Ecto neural progenitor cell (in vitro differentiated cells): ENCODE measurements at regions not wholly inside any gene's neighbourhood (a gene's known extent, or its start where the extent isn't known, plus 50 kb on each side); places are given as distances from the start of the nearest gene placed in this dataset.

Experiments
- DNase-seq: peaks from one replicate; pipeline ENCODE4 v3.0.0-alpha.2; 2018; ENCODE audit warnings: low spot score

DNA sequence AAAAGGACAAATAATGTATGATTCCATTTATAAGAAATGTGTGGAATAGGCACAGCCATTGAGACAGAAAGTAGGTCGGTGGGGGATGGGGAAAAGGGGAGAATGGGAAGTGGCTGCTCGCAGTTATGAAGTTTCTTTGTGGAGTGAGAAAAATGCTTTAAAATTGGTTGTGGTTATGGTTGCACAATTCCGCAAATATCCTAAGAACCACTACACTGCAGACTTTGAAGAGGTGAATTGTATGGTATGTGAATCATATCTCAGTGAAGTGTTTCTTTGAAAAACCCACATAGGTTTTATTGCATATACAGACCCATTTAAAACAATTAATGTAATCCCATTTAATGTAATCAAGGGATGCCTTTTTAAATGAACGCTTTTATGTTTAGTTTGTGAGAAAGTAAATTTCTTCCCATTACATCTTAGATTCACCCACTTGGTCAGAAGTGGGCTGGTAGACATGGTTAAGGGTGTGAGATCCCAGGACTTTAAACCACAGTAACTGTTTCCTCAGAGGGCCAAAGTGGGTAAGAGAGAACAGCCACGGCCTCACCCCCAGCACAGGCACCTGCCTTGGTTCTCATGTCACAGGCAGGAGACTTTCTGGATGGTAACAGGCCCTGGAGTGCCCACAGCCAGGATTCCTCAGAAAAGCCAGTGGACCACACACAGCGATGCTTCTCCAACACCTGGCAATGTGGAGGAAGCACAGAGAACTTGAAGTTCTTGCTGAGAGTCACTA, 119.3 kb upstream of the GJB6 start:
- no peak for DNase-seq

DNA sequence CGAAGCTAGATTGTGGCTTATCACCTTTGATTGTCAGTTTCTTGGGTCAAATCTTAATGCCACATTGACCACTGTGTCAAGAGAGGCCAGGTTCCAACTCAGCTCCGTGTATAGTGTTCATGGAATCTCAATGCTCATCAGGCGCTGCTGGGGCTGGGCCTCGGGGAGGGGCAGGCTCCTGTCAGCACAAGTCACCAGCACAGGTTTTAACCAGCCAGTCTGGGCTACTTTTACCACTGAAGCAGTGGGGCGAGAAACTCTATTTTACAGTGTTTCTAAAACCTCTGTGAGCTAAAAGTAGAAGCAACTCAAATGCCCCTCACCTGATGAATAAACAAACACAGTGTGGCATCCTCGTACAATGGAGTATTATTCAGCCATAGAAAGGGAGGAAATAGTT, 118.7 kb upstream of the GJB6 start:
- DNase-seq = no peak

- DNase-seq = no peak
Measured at GRCh38 chr13:20350382-20350763, 118.3 kb upstream of the GJB6 start.

DNA sequence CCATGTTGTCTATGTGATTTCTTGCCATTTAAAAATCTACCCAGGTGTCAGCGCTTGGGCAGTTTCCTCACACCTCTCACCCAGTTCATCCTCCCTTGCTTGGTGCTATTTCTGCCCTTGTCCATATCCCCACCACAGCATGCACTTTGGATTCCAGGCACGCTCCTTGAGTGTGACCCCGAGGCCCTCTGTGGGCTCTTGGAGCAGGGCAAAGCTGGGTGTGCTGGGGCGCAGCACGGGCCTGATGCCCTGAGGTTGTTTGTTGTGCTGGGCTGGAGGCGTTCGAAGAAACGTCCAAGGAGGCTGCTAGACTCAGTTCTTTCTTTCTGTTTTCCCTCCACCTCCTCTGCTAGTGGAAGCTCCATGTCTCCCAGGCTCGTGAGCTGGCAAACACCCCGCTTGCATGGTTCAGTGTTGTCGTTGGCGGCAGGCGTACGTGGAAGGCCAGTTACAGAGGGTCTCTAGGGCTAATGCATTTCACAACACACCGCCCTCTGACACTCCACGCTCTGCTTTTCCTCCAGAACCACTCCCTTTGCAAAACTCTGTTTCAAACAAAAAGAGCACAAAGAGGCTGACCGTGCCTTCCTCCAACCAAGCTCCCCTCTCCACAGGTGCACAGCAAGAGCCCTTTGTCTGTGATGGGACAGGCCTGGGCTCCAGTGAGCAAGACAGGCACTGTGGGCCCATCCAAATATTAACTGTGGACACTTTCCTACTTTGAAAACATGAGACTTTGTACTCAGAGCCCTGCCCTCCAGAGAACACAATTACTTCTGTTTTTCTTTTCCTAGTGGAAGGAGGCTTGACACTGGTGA, 117.7 kb upstream of the GJB6 start:
- no peak for DNase-seq

DNA sequence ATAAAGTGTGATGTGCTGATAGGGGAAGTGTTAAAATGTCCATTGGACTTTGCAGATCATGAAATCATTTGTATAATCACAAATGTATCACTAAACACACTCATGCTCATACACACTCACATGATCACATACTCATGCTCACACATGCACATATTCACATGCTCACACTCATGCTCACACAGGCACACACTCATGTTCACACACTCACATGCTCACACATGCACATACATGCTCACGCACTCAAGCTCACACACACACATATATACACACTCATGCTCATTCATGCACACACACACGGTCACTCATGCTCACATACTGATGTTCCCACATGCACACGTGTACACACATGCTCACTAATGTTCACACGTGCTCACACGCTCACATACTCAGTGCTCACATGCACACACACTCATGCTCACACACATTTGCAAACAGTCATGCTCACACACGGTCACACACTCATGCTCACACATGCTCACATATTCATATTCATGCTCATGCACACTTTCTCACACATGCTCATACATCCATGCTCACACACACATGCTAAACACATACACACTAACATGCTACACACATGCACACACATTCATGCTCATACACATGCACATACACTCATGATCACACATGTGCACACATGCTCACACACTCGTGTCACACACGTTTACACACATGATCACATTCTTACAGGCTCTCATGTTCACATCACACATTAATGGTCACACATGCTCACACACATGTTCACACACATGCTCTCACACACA, 116.7 kb upstream of the GJB6 start:
- DNase-seq = no peak

DNA sequence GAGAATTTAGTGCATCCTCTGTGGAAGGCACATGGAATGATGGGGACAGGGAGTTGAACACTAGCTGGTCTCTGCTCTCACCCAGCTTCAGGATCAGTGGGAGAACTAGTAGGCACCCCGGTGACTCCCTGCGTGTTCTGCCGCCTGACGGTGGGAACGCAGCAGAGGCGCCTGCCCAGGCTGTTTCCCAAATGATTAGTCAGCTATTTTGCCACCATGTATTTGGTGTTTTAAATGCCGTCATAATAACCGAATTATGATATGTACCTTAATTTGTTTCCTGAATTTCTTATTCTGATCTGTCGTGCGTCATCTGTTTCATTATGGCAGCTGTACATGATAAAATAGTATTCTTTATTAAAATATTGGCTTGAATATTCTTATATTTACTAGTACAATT, 115.9 kb upstream of the GJB6 start:
- no peak for DNase-seq

- DNase-seq = no peak
Measured at GRCh38 chr13:20344836-20345490, 112.8 kb upstream of the GJB6 start.

DNA sequence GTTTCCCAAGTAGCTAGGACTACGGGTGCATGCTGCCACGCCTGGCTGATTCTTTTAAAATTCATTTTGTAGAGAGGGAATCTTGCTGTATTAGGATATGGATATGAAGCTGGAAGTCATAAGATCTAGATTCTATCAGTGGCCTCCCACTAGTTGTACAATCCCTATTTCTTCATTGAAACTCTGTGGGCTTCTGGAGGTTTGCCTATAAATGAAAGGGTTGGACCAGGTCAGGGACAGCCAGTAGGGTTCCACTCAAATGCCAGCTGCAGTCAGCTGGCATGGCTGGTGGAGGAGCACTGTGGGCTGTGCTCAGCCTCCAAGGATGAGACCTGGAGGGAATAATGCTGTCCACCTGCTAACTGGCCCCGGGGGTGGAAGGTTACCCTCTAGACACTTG, 110.2 kb upstream of the GJB6 start:
- DNase-seq = no peak

- no peak for DNase-seq
Measured at GRCh38 chr13:20340759-20341171, 108.6 kb upstream of the GJB6 start.

- DNase-seq = no peak
Measured at GRCh38 chr13:20340136-20340758, 108.1 kb upstream of the GJB6 start.

DNA sequence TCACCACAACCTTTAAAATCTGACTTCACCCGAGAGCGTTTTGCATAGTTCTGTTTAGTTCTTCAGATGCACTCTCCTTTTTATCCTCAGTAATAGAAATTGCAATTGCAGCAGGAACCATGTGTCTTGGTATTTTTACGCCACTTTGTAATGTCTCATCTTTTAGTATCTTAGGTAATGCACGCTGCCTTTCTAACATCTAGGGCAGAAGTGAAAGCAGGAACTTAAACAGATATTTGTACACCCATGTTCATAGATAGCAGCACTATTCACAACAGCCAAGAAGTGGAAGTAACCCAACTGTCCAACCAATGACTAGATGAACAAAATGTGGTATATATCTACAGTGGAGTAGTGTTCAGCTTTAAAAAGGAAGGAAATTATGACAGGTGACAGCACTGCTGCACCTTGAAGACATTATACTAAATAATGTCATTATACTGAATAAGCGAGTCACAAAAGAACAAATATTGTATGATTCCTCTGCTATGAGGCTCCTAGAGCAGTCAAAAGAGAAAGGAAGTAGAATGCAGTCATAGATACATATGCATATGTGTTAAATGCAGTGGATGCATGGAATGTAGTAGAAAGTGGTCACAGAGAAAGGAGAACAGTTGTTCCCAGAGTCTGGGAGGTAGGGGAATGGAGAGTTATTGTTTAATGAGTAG, 105.9 kb upstream of the GJB6 start:
- DNase-seq = no peak

- no peak for DNase-seq
Measured at GRCh38 chr13:20336761-20337160, 104.6 kb upstream of the GJB6 start.

DNA sequence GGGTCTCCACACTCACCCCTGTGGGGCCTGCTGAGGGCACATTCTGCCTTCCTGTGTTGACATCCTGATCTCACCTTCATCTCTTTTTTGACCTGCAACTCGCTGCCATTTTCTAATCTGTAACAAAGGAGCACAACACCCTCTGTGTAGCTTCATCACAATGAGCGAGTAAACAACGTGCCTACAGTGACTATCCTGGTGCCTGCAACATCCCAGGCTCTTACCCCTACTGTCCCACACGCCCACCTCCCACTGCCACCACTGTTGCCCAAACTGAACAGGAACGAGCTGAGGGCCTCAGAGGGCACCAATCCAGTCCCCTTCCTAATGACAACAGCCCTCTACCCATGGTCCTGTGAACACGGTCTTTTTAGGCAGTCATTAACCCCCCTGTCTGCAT, 102.2 kb upstream of the GJB6 start:
- DNase-seq = no peak

DNA sequence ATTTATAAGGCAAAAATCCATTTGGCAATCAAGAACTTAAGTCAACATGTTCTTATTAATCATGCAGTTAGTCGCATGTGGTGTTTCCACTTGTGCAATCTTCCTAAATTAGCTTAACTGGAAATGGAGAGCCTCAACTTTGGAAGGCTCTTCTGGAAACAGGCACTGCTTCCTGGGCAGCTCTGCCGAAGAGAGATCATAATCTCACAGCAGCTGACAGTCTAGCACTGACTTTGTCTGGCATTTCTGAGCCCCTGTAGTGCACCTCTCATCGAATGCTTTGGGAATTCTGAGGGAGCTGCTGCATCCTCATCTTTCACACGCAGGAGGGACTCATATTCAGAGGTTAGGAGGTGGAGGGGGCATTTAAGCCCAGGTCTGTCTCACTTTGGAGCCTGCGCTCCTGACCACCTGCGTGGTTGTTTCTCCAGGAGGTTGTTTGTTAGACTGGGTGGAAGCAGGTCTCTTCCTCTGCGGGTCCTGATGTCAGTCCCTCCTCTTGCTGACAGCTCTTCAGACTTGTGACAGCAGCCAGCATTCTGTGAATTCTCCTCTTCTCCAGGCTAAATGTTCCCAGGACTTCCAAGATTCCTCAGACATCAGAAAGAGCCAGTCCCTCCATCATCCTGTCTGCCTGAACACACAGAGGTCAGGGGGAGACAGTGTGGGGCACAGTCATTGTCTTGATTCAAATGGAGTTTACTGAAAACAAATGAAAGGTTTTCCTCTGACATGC, 100.4 kb upstream of the GJB6 start:
- DNase-seq = no peak

- no peak for DNase-seq
Measured at GRCh38 chr13:20331949-20332348, 99.8 kb upstream of the GJB6 start.

DNA sequence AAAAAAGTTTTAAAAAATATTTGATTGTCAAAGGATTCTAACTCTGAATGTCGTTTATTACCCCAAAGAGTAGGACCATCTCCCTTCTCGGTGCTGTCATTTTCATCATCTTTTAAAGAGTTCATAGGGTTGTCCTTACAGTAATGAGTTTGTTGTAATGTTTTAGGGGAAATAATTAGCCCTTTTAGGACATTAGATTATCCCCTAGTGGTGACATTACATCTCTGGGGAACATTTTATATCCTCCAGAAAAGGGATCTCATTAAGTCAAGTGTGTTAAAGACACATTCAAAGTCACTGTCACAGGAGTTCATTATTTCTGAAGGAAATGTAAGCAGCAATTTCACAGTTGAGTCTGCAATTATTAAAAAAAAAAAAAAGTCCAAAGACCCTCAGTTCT, 99.3 kb upstream of the GJB6 start:
- no peak for DNase-seq

- DNase-seq = no peak
Measured at GRCh38 chr13:20326809-20327208, 94.7 kb upstream of the GJB6 start.

- no peak for DNase-seq
Measured at GRCh38 chr13:20326276-20326675, 94.2 kb upstream of the GJB6 start.

GRCh38 chr13:20320885-20321284, 88.8 kb upstream of the GJB6 start:
- DNase-seq = no peak

- no peak for DNase-seq
Measured at GRCh38 chr13:20313896-20314295, 81.8 kb upstream of the GJB6 start.

DNA sequence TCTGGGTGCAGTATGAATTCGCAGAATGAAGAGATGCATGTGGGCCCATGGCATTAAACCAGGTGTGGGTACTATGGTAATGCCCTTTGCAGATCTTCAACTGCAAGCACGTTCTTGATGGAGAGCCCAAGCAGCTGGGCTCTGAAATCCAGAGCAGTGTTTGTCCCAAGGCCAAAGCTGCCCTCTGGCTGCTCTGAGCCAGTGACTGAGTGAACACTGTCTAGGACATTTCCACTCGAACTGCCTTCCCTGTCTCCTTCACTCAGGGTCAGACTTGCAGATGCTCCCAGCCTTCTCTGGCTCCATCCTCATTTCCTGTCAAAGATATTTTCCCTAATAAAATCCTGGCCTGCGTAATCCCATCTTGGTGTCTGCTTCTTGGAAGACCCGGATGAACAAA, 80.2 kb upstream of the GJB6 start:
- DNase-seq = no peak
